PC-3 (cell line): ENCODE measurements at regions not wholly inside any gene's neighbourhood (a gene's known extent, or its start where the extent isn't known, plus 50 kb on each side); places are given as distances from the start of the nearest gene placed in this dataset.

Experiments used
- CTCF ChIP-seq: fragments of 300-600 bp; sonication (generic); conservative IDR thresholded peaks from 2 replicates; pipeline ENCODE4 v1.5.1; 2017; ENCODE audit warnings: antibody characterized with exemption, low read depth, mild to moderate bottlenecking, low read length
- EZH2 ChIP-seq: fragments of 300-600 bp; sonication (generic); IDR thresholded peaks from one replicate; pipeline ENCODE4 v1.6.1; 2017; ENCODE audit warnings: antibody characterized with exemption, mild to moderate bottlenecking, low read length; ENCODE audit not compliant: unreplicated experiment

- TF ChIP-seq EZH2: no peak
- TF ChIP-seq CTCF: no peak
Observed at GRCh38 chr13:63541336-63541735, 2125.7 kb upstream of the PCDH20 start.
